8988T (cell line): ENCODE measurements at regions not wholly inside any gene's neighbourhood (a gene's known extent, or its start where the extent isn't known, plus 50 kb on each side); places are given as distances from the start of the nearest gene placed in this dataset.

Experiments used
- DNase-seq: peaks from one replicate; pipeline ENCODE4 v3.0.0; 2011

- DNase-seq = no peak
Observed at GRCh38 chr9:115972362-115972761, 181.2 kb upstream of the PAPPA start.

GRCh38 chr9:115972843-115973595 lies 180.6 kb upstream of the PAPPA start:
- DNase-seq = no peak

- DNase-seq = no peak
Observed at GRCh38 chr9:115976781-115977180, 176.8 kb upstream of the PAPPA start.

GRCh38 chr9:115978091-115978490 lies 175.5 kb upstream of the PAPPA start:
- no peak for DNase-seq

GRCh38 chr9:115978659-115979096 lies 174.9 kb upstream of the PAPPA start:
- DNase-seq = no peak

GRCh38 chr9:115980054-115980453 lies 173.5 kb upstream of the PAPPA start:
- DNase-seq = no peak

GRCh38 chr9:115980502-115980901 lies 173.1 kb upstream of the PAPPA start:
- no peak for DNase-seq

GRCh38 chr9:115980976-115981375 lies 172.6 kb upstream of the PAPPA start:
- no peak for DNase-seq

- no peak for DNase-seq
Observed at GRCh38 chr9:115983366-115983765, 170.2 kb upstream of the PAPPA start.

GRCh38 chr9:115985657-115986056 lies 167.9 kb upstream of the PAPPA start:
- DNase-seq = no peak

- no peak for DNase-seq
Observed at GRCh38 chr9:115986508-115986907, 167.1 kb upstream of the PAPPA start.

GRCh38 chr9:115988701-115989100 lies 164.9 kb upstream of the PAPPA start:
- DNase-seq = no peak

- no peak for DNase-seq
Observed at GRCh38 chr9:115989831-115990230, 163.8 kb upstream of the PAPPA start.

GRCh38 chr9:115992834-115993233 lies 160.8 kb upstream of the PAPPA start:
- no peak for DNase-seq

- DNase-seq = no peak
Observed at GRCh38 chr9:115997923-115998322, 155.7 kb upstream of the PAPPA start.

- DNase-seq = no peak
Observed at GRCh38 chr9:115998666-115999065, 154.9 kb upstream of the PAPPA start.

GRCh38 chr9:115999498-115999897 lies 154.1 kb upstream of the PAPPA start:
- DNase-seq = no peak

- DNase-seq = no peak
Observed at GRCh38 chr9:116000748-116001329, 152.8 kb upstream of the PAPPA start.

- no peak for DNase-seq
Observed at GRCh38 chr9:116002181-116002580, 151.4 kb upstream of the PAPPA start.

- DNase-seq = no peak
Observed at GRCh38 chr9:116002624-116003023, 151.0 kb upstream of the PAPPA start.

GRCh38 chr9:116003397-116003796 lies 150.2 kb upstream of the PAPPA start:
- no peak for DNase-seq

- no peak for DNase-seq
Observed at GRCh38 chr9:116005205-116005604, 148.4 kb upstream of the PAPPA start.

- DNase-seq = no peak
Observed at GRCh38 chr9:116007824-116008223, 145.8 kb upstream of the PAPPA start.

- no peak for DNase-seq
Observed at GRCh38 chr9:116008278-116008677, 145.3 kb upstream of the PAPPA start.

- no peak for DNase-seq
Observed at GRCh38 chr9:116009420-116009819, 144.2 kb upstream of the PAPPA start.
